Eye (tissue), 1 donor: ENCODE measurements at regions not wholly inside any gene's neighbourhood (a gene's known extent, or its start where the extent isn't known, plus 50 kb on each side); places are given as distances from the start of the nearest gene placed in this dataset.
"Not testable (repeated sequence)": the region's sequence is repeated elsewhere in the genome, so short reads cannot be mapped to it uniquely, and the experiment has no call there.

Experiments used
- DNase-seq: peaks from one replicate; pipeline ENCODE4 v3.0.0-alpha.2; 2015

DNA sequence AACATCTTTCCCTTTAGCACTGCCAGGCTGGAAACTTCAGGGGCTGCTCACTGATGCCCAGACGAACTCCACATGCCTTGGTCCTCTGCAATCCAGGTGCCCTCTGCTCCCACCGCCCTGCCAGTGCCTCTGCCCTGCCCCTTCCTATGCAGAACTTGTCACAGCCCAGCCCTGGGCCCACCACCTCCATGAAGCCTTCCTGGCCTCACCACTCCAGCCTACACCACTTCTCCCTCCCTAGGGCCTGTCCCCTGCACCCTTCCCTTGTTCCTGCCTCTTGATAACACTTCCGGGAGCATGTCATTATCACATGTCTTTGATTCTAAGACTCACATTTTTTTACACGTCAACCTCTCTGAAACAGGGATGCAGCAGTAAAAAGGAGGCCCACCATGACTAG, 627.2 kb downstream of the UQCRFS1 start:
- no peak for DNase-seq

DNA sequence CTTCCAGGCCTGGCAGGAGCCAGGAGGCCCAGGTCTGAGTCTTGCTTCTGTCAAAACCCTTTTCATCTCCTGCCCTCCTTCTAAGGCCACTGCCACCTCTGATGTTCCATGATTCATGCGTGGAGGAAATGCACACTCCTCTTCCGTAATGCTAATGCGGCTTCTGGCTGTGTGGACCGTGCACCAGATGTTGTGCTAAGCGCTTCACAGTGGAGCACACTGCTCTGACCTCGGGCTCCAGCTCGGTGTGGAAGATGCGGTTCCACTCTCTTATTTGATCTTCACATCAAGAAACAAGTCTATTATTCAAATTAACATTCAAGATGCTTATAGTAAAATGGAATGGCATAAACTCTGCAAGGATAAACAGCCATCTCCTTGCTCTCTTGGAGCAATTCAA, 629.2 kb downstream of the UQCRFS1 start:
- no peak for DNase-seq

DNA sequence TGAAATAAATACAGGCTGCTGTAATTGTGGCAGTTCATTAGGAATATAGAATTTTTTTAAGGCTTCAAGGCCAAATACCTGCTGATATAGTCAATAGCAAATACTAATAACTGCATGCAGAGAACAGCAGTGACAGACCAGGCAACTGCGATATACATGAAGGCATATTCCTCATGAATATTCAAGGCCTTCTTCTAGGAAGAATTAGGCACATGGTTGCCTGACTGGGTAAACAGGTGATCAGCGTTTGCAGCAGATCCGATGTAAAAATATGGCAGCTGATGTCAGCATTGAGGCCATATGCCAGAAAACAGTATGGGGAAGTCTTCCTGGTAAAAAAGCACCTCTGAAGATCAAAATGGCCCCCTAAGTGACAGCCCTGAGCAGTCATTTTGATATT, 629.7 kb downstream of the UQCRFS1 start:
- DNase-seq: no peak

DNA sequence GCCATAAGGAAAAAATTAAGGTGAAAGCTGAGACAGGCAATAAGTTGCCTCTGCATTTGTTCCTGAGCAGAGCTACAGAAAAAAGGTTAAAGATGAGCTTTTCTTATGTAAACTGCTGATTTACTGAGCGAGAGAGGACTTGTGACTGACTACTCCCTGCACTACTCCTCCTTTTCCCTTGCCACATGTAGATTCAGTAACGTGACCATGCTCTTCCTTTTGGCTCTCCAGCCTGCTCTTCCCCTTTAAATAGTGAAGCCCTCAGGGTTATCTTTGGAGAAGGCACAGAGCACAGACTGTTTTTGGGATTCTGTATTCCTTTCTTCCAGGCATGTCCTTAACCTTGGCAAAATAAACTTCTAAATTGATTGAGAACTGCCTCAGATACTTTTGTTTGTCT, 630.2 kb downstream of the UQCRFS1 start:
- DNase-seq: no peak

DNA sequence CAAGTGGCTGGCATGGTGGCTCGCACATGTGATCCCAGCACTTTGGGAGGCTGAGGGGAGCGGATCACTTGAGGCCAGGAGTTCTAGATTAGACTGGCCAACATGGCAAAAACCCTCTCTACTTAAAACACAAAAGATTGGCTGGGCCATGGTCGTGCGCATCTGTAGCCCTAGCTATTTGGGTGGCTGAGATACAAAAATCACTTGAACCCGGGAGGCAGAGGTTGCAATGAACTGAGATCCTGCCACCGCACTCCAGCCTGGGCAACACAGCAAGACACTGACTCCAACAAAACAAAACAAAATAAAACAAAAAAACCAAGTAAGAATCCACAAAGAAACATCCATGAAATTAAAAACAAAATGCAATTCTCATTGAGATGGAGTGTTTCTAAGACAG, 630.6 kb downstream of the UQCRFS1 start:
- no peak for DNase-seq

DNA sequence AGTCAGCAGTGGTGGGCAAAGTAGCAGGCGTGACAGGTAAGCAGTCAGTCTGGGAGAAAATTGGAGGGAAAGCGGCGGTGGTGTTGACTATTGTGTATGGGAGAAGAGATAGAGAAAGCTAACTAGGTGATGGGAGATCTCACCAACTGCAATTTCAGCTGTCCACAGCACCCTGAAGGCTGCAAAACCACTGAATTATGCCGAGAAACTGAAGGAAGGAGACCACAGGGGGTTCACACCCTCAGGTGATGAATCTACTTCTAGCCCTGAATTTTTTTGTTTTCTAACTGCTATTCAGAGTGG, 631.5 kb downstream of the UQCRFS1 start:
- DNase-seq: no peak

DNA sequence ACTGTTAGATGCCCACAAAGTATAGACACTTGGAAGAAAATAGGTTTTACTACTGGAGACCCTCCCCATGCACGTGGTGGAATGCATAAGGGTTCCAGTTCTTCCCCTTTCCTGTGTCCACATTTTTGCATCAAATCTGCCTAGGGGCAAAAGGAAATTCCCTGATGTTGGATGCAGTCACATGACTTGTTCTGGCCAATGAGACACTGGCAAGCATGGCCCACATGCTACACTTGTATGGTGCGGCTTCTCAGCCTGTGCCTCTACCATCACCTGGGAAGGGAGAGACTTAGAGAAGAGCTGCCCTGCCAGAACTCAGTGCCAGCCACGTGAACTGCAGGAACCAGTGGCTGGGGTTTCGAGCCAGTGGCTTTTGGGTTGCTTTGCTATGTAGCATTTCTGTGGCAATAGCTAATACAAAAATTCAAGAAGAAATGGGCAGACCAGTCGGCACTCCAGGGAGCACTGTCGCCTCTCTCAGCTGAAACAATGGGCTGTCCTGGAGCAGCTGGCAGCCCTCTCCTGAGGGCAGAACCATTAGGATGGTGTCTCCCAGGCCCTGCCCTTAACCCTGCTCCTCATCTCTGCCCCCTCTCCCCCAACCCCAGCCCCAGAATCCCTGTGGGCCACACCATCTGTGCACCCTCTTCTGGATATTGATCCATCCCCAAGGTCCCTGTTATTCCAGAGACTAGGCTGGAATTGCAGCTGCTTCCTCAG, 634.0 kb downstream of the UQCRFS1 start:
- DNase-seq: peak; percentile 47

DNA sequence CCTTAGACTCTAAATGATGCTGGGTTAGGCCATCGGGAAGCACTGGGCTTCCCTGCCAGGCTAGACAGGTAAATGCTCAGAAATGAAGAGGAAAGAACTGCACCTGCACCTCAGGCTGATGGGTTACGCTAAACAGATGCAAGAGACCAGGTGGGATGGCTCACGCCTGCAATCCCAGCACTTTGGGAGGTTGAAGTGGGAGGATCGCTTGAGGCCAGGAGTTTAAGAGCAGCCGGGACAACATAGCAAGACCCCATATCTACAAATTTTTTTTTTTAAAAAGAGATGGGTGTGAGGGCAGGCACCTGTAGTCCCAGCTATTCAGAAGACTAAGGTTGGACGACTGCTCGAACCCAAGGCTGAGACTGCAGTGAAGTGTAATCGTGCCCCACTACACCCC, 634.7 kb downstream of the UQCRFS1 start:
- DNase-seq: no peak

DNA sequence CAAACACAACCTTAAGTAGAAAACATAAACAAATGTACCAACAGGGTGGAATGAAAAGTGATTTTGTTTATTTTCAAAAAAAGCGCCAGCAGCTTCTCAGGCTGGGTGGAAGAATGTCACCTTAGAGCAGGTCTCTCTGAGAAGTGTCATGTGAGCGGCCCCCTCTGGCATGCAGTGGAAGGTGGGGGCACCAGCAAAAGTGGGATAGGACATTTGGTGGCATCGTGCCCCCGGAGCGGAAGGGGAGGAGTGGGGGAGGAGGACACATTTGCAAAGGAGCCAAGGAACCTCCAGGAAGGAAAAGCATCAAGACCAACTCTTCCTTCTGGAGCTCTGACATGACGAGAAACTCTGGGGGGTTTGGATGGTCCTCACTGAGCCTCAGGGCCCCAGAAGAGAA, 635.3 kb downstream of the UQCRFS1 start:
- DNase-seq: no peak

DNA sequence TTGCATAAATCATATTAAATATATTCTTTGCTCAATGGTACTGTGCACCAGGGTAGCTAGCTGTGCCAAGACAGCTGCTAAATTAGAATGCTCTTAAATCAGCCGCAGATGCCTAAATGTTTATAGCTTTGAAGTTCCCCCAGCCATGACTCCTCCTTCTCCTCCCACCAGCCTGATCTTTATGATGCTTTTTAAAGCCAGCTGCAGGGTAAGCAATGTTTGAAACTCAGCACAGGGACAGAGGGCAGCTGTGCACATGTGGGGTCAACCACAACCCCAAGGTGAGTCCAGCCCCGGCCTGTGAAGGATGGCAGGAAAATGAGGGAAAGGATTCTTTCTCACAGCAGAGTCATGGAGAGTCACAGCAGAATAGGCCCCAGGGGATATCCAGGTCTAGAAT, 635.7 kb downstream of the UQCRFS1 start:
- peak; percentile 25 for DNase-seq

DNA sequence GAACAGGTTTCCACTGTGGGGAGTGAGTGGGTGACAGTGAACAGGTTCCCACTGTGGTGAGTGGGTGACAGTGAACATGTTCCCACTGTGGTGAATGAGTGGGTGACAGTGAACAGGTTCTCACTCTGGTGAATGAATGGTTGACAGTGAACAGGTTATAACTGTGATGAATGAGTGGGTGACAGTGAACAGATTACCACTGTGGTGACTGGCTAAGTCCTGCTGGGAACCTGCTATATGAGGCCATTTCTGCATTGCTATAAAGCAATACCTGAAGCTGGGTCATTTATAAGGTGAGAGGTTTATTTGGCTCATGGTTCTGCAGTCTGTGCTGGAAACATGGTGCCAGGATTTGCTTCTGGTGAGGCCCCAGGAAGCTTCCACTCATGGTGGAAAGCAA, 637.1 kb downstream of the UQCRFS1 start:
- no peak for DNase-seq

DNA sequence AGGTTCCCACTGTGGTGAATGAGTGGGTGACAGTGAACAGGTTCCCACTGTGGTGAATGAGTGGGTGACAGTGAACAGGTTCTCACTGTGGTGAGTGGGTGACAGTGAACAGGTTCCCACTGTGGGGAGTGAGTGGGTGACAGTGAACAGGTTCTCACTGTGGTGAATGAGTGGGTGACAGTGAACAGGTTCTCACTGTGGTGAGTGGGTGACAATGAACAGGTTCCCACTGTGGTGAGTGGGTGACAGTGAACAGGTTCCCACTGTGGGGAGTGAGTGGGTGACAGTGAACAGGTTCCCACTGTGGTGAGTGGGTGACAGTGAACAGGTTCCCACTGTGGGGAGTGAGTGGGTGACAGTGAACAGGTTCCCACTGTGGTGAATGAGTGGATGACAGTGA, 637.6 kb downstream of the UQCRFS1 start:
- not testable (repeated sequence) for DNase-seq

DNA sequence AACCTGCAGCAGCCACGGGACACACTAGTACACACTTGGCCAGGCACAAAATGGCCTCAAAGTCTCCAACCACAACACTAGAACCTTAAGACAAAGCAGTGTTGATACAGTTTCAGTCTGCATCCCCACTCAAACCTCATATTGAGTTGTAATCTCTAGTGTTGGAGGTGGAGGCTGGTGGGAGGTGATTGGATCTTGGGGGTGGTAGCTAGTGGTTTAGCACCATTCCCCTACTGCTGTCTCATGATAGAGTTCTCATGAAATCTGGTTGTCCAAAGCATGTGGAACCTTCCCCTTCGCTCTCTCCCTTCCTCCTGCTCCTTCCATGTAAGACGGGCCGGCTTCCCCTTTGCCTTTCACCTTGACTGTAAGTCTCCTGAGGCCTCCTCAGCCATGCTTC, 638.7 kb downstream of the UQCRFS1 start:
- no peak for DNase-seq

DNA sequence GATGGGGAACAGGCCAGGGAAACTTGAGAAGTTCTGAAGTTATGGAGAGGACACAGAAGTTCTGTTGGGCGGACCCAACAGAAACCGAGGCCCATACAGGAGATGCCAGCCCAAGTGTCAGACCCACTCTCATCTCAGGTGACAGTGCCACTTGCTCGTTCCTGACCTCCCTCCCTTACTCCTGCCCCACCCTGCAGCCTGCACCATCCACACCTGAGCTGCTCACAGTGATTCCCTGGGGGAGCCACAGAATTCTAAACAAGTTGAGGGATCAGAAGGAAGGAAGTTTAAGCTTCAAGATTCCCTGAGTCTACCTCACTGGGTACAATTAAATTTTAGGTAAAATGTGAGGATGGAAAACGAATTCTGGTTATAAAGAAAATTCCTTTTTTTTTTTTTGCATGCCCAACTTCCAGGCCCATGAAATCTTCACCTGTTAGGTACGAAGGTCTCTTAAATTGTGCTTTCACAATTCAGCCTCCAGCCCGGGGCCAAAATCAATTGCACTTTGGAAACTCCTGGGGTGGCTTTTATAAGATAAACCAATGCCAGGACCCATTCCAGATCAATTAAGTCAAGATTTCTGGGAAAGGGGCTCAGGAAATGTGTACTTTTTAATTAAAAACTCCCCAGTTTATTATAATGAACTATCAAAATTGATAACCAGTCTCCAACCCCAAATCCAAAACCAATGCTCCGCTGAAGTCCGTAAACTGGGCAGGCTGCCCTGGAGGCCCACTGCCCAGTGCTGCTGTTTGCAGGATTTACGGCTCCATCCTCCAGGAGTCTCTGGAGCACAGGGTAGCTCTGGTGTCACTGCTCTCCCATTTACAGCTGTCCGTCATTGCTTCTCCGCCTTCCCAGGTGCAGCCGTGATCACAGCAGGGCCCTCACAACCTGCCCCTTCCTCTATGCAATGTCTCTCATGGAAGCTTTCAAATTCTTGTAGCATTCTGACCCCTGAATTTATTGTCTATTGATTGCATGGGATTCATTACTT, 643.5 kb downstream of the UQCRFS1 start:
- no peak for DNase-seq

DNA sequence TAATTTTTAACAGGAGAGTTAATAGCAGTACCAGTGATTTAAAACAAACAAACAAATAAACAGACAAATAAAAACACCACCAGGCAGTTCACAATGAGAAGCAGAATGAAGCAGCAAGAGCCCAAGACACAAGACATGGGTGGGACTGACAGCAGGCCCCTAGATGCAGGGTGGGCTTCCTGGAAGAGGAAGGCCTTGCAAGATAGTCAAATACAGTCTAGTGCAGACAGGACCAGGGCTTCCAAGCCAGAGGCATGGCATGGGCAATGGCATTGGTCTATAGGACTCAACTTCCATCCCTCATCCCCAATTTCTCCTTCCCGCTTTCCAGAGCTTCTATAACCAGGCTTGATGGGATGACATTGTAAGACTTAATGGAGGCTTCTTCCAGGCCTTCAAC, 645.1 kb downstream of the UQCRFS1 start:
- DNase-seq: no peak

DNA sequence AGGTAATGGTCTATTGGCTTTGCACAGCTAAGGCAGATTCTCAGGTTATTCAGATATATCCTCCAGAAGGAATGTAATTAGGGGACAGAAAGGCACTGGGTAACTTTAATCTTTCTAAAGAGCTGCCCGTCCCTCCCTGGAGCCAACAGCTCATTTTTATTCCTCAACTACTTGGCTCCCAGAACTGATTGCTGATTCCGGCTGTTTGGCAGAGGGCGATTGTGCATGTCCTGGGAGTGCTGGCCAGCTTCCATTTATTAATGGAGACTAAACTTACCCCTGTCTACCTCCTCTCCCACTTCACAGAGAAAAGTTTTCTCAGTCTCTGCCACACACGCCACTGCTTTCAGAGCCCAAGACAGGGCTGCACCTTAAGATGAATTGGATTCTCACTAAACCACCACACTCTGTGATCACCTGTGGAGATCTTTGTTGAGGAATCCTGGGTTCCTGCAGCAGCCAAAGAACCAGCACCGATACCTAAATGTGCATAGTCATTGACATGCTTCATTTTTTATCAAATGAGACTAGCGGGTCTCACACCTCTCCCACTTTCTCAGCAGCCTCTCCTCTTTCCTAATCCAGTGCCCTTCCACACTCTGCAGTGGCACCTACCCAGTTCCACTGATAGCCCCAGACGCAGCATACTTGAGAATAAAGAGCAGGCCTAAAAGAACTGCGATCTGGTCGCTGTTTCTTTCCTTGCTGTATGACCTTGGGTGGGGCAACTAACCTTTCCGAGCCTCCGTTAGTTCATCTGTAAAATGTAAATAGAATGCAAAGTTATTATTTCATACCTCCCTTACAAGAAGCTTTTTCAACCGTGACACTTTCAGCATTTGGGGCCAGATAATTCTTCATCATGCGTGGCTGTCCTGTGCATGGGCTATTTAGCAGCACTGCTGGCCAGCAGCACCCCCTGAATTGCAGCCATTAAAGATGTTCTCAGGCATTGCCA, 648.7 kb downstream of the UQCRFS1 start:
- DNase-seq: no peak

DNA sequence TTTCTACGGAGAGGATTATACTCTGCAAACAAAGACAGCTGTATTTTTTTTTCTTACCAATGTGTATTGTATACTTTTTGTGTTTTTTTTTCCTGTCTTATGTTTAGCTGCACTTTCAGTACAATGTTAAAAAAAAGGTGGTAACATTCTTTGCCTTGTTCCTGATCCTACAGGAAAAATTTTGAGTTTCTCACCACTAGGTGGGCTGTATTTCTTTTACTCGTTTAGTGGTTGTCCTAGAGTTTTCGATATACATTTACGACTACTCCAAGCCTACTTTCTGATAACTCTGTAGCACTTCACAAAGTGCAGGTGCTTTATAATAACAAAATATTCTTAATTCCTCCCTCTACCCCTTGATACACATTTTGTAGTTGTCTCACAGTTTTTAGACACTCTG, 652.2 kb downstream of the UQCRFS1 start:
- DNase-seq: no peak

DNA sequence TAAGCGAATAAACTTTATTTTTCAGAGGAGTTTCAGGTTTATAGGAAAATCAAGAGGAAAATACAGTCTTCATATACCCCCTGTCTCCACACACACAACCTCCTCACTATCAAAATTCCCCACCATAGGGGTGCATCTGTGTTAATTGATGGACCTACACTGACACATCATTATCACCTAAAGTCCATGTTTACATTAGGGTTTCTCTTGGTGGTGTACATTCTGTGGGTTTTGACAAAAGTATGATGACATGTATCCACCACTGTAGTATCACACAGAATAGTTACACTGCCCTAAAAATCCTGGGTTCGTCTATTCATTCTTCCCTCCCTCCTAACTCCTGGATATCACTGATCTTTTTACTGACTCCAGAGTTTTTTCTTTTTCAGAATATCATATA, 654.2 kb downstream of the UQCRFS1 start:
- DNase-seq: no peak

DNA sequence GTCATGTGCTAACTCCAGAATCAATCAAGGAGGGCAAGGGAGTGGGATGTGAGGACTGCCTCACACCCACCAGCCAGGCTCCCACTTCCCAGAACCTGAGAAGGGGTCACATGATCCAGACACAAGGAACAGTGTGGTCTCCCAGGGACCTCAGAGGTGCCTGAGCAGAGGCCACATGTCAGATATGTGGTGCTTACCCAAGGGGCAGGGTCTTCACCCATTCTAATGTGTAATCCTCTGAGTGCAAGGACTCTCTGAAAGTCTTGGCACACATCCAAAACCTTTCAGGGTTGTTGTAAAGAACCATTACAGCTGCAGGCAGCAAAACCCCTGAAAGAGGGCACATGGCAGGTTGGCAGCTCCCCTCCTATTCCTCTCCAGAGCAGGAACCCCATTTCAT, 656.6 kb downstream of the UQCRFS1 start:
- no peak for DNase-seq

DNA sequence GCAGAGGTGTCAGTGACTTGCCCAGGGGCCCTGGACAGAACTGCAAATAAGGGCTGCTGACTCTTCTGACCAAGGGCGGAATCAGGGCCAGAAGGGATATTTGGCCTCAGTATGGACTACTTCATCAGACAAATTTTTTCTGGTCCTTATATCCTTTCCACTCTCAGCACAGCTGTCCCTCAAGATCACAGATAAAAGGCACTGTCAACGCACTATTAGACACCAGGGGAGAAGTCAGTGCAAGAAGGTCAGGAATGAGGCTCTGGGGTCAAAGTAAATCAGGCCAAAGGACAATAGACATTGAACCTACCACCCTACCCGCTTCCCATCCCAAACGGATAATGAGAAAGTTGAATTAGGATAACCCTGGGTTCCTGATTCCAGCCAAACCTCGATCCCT, 657.6 kb downstream of the UQCRFS1 start:
- DNase-seq: no peak

DNA sequence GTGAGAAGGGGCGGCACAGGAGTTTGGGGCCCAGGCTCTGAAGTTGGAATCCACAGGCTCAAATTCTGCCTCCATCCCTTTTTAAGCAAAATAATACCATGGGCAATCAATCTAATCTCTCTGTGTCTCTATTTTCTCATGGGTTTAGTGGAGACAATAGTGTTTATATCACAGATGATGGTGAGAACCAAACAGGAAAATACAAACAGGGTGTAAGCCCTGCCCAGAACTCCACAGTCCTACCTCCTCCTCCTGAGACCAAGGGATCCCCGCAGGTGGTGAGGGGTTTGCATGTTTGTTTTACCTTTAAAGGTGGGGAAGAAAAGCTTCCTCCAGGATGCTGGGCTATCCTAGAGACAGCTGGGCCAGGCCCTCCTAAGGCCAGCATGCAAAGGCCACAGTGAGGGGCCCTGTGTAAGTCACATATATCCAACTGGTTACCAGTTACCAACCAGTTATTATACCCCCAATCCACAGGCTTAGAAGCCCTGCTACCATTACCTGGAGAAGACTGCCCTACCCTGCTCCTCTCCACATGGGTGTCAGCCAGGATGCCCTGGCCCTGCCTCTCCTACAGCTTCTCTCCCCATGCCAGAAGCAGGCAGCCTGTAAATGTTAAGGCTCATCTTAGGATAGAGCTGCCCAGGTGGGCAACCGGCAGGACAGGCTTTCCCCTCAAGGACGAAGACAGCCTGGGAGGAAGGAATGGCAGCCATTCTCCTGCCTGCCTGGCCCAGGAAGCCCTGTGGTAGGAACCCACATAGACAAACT, 658.4 kb downstream of the UQCRFS1 start:
- no peak for DNase-seq

DNA sequence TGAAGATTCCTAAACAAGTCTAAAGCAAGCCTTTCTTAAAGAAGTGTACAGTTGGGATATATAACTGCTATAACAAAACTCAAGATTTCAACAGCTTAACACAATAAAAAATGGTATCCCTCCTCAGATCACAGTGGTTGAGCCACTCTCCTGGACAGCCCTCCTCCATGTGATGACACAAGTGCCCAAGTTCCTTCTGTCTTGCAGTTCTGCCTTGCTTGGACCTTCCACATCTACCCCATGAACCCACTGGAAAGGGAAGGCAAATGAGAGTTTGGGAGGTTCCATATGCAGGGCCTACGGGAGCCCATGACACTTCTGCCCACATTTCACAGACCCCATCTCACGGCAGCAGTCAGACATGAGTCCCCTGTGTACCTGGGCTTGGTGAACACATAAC, 659.2 kb downstream of the UQCRFS1 start:
- no peak for DNase-seq
